Peyer's patch (tissue), 4 donors: ENCODE measurements at regions not wholly inside any gene's neighbourhood (a gene's known extent, or its start where the extent isn't known, plus 50 kb on each side); places are given as distances from the start of the nearest gene placed in this dataset.

Experiments
- POLR2A ChIP-seq, 2 donors: fragments of 450-650 bp; IDR thresholded peaks; one replicate each; pipeline ENCODE4 v1.5.1; 2017; ENCODE audit warnings: antibody characterized with exemption in 2 of 2, mild to moderate bottlenecking in 2 of 2, moderate library complexity in 2 of 2
- TF ChIP-seq, protein P1 (sequence below), 6 experiments: fragments of 450-650 bp in 4 of 6; fragments of 200-600 bp in 2 of 6; sonication (generic) in 1 of 6; IDR thresholded peaks; one replicate each; pipeline ENCODE4 v1.5.1; 2017 to 2019; ENCODE audit warnings: antibody characterized with exemption in 6 of 6, mild to moderate bottlenecking in 3 of 6, moderate library complexity in 1 of 6

DNA sequence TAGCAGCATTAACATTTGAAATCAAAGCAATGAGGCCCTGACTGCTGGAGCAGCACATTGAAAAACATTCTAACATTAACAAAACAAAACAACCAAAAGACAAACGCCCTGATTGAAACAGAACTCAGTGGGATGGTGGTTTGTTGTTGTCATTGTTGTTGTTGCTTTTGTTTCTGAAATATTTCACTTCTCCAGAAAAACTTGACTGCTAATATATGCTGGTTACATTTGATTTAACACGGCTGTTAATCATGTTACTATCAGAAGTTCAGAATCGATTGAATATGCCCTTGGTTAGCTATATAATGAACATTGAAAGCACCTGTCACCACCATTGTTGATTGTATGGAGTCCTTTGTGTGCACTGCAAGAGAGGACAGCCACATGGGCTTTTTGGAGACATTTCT is 790.4 kb upstream of the GALNTL6 start:
- no peak for TF ChIP-seq POLR2A (IDR thresholded peaks at IDR 0.05)
- TF ChIP-seq, protein P1, sequence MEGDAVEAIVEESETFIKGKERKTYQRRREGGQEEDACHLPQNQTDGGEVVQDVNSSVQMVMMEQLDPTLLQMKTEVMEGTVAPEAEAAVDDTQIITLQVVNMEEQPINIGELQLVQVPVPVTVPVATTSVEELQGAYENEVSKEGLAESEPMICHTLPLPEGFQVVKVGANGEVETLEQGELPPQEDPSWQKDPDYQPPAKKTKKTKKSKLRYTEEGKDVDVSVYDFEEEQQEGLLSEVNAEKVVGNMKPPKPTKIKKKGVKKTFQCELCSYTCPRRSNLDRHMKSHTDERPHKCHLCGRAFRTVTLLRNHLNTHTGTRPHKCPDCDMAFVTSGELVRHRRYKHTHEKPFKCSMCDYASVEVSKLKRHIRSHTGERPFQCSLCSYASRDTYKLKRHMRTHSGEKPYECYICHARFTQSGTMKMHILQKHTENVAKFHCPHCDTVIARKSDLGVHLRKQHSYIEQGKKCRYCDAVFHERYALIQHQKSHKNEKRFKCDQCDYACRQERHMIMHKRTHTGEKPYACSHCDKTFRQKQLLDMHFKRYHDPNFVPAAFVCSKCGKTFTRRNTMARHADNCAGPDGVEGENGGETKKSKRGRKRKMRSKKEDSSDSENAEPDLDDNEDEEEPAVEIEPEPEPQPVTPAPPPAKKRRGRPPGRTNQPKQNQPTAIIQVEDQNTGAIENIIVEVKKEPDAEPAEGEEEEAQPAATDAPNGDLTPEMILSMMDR (IDR thresholded peaks at IDR 0.05) = no peak
